ENCODE measurements at regions not wholly inside any gene's neighbourhood (a gene's known extent, or its start where the extent isn't known, plus 50 kb on each side); places are given as distances from the start of the nearest gene placed in this dataset.

GRCh38 chr2:64323197-64323596 lies 130.8 kb upstream of the LGALSL start:
- peak; percentile 12 for DNase-seq

GRCh38 chr2:64324746-64325410 lies 129.1 kb upstream of the LGALSL start:
- DNase-seq, result no peak

GRCh38 chr2:64325477-64325851 lies 128.5 kb upstream of the LGALSL start:
- DNase-seq, result no peak

- no peak for DNase-seq
Observed at GRCh38 chr2:64325852-64326577, 127.9 kb upstream of the LGALSL start.

- no peak for DNase-seq
Observed at GRCh38 chr2:64326578-64327050, 127.3 kb upstream of the LGALSL start.

- no peak for DNase-seq
Observed at GRCh38 chr2:64327129-64327509, 126.8 kb upstream of the LGALSL start.

GRCh38 chr2:64327510-64328414 lies 126.2 kb upstream of the LGALSL start:
- peak; percentile 52 for DNase-seq

- no peak for DNase-seq
Observed at GRCh38 chr2:64328415-64328722, 125.6 kb upstream of the LGALSL start.

- DNase-seq, result no peak
Observed at GRCh38 chr2:64328756-64329155, 125.2 kb upstream of the LGALSL start.

- DNase-seq, result no peak
Observed at GRCh38 chr2:64329848-64330247, 124.1 kb upstream of the LGALSL start.

- DNase-seq, result peak; percentile 77
Observed at GRCh38 chr2:64330281-64331113, 123.5 kb upstream of the LGALSL start.

GRCh38 chr2:64331114-64331645 lies 122.8 kb upstream of the LGALSL start:
- DNase-seq, result peak; percentile 80

GRCh38 chr2:64331849-64332699 lies 121.9 kb upstream of the LGALSL start:
- no peak for DNase-seq

- no peak for DNase-seq
Observed at GRCh38 chr2:64336171-64336570, 117.8 kb upstream of the LGALSL start.

- no peak for DNase-seq
Observed at GRCh38 chr2:64337314-64337713, 116.6 kb upstream of the LGALSL start.

GRCh38 chr2:64338108-64338507 lies 115.9 kb upstream of the LGALSL start:
- DNase-seq, result no peak

- no peak for DNase-seq
Observed at GRCh38 chr2:64338910-64339500, 115.0 kb upstream of the LGALSL start.

- DNase-seq, result no peak
Observed at GRCh38 chr2:64341461-64341860, 112.5 kb upstream of the LGALSL start.

- no peak for DNase-seq
Observed at GRCh38 chr2:64342195-64343099, 111.5 kb upstream of the LGALSL start.

GRCh38 chr2:64344999-64345576 lies 108.9 kb upstream of the LGALSL start:
- DNase-seq, result no peak
